GM21528 (cell line): ENCODE measurements at regions not wholly inside any gene's neighbourhood (a gene's known extent, or its start where the extent isn't known, plus 50 kb on each side); places are given as distances from the start of the nearest gene placed in this dataset.
"Not testable (repeated sequence)": the region's sequence is repeated elsewhere in the genome, so short reads cannot be mapped to it uniquely, and the experiment has no call there.

Experiments used
- ATAC-seq: cut with Tn5 transposase; IDR thresholded peaks from one replicate; pipeline ENCODE4 v1.9.1; 2021; ENCODE audit warnings: mild to moderate bottlenecking, moderate library complexity; ENCODE audit not compliant: unreplicated experiment, low FRiP score

DNA sequence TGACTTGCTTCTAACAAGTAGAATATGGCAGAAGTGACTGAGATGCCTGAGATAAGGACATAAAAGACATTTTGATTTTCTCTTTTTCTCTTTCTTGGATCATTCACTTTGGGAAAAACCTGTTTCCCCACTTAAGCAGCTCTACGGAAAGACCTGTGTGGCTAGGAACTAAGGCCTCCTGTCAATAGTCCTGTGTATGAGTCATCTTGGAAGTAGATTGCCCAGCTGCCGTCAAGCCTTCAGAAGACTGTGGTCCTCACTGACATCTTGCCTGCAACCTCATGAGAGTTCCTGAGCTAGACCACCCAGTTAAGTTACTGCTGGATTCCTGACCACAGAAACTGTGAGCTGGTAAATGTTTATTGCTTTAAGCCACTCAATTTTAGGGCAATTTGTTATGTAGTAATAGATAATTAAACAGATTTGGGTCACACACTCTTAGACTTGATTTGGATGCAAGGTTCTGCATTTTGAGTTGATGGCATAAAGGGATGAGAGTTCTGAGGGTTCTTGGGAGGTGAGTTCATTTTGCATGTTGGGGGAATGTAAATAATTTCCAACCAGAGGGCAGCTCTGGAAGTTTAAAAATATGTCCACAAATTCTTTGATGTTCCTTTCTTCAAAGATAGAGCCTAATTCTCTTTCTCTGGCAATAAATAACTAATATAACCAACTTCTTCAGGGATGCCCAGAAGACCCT lies 229.2 kb downstream of the SQOR start:
- no peak for ATAC-seq

DNA sequence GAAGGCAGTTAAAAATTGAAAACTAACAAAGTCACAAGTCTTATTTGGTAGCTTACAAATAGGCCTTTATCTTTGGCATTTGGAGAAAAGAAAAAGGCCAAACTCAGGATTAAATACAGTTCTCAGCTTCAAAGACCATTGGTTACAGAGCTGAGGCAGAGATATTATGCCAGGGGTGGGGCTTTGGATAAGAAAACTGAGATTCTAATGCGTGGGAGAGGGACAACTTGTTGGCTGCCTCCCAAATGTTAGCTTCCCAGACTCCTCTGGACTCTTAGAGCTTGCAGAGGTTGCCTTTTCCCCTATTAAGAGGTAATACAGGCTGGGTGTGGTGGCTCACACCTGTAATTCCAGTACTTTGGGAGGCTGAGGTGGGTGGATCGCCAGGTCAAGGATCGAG lies 231.8 kb downstream of the SQOR start:
- no peak for ATAC-seq

DNA sequence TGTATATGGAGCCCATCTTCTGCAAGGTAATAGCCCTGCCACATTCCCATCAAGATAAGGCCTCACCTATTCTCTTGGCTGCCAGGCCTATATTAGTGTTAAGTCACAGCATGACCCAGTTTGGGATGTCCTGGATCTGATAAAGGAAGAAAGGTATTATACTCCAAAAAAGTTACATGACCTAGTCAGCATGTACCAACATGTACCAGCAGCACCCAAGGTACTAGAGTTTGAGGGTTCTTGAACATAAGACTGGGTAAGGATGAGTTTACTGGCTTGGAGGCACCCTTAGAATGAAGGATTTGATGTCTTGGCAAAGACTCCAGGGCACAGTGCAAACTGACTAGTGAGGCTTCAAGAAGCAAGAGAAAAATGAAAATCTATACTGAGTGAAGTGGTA lies 232.5 kb downstream of the SQOR start:
- no peak for ATAC-seq

DNA sequence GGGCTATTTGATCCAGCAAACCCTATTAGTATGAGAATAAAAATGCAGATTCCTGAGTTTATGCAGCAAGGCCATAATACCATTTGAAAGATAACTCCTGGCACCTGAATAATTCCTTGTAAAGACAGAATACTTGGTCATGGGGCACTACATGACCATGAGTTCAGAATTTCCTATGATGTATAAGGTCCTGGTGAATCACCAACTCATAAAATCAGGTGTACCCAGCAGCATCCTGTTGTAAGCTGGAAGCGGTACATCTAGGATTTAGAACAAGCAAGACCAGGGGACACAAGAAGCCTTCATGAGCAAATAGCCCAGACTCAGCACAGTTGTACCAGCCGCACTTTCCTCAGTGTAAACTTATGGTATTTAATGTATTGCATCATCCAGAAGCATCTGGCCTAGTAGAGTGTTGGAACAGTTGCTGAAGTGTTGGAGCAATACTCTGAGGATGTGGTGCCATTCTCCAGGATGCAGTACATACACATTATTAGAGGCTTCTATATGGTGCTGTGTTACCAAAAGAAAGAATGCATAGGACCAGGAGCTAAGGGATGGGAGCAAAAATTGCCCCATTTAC lies 233.4 kb downstream of the SQOR start:
- no peak for ATAC-seq

DNA sequence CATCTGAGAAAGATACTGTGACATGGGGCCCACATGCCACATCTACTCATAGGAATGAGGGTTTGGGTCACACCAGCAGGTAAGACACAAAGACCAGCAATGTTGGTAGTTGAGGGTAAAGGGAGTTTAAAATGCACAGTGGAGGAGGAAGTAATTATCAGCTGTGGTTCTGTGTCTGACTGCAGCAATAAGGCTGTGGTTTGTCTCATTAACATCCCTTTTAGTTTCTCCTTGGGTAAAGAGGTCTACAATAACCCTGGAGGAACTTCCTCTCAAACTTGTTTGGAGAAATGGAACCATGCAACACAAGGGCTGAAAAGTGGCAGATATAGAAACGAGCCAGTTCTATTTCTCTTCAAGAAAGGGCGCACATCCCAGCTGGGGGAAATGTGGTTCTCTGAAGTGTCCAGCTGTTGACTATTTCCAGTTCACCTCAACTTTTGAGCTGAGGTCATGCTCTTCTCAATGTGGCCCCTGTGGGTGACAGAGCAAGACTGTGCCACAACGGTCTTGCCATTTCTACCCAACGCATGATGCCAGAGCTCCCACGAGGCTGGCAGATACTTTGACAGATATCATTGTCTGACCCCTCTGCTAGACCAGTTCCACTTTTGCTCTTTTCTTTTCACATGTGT lies 234.3 kb downstream of the SQOR start:
- no peak for ATAC-seq

DNA sequence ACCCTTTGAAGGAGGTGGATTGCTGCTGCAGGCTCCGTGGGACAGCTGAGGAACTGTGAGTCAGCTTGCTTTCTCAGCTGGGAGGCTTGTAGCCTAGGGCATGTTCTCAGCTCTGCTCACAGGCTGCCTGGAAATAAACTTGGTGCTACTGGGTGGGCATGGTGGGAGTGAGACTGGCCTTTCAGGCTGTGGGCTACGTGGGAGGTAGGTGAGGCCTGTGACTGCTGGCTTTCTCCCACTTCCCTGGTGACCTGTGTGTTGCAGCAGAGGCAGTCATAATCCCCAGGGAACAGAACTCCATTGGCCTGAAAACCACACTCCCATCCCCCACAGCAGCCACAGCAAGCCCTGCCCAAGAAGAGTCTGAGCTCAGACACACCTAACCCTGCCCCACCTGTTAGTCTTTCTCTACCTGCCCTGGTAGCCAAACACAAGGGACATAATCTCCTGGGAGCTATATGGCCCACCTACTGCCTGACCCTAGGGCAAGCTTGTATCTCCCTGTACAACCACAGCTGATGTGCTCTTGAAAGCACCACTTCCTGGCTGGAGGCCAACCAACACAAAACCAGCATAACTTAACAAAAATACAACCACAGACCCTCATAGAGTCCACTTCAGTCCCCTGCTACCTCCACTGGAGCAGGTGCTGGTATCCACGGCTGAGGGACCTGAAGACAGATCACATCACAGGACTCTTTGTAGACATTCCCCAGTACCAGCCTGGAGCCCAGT lies 236.5 kb downstream of the SQOR start:
- no peak for ATAC-seq

DNA sequence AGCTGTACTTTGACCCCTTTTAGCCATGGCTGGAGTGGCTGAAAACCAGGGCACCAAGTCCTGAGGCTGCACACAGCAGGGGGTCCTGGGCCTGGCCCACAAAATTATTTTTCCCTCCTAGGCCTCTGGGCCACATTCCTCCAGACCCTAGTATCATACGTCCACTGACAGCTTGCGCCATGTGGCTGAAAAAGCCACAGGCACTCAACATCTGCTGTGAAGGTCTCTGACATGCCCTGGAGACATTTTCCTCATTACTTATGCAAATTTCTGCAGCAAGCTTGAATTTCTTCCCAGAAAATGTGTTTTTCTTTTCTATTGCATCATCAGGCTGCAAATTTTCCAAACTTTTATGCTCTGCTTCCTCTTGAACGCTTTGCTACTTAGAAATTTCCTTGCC lies 239.0 kb downstream of the SQOR start:
- no peak for ATAC-seq

DNA sequence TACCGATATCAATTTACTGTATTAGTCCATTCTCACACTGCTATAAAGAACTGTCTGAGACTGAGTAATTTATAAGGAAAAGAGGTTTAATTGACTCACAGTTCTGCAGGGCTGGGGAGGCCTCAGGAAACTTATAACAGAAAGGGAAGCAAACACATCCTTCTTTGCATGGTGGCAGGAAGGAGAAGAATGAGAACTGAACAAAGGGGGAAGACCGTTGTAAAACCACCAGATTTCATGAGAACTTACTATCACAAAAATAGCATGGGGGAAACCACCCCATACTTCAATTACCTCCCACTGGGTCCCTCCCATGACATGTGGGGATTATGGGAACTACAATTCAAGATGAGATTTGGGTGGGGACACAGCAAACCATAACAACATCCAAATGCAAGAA lies 239.7 kb downstream of the SQOR start:
- not testable (repeated sequence) for ATAC-seq

DNA sequence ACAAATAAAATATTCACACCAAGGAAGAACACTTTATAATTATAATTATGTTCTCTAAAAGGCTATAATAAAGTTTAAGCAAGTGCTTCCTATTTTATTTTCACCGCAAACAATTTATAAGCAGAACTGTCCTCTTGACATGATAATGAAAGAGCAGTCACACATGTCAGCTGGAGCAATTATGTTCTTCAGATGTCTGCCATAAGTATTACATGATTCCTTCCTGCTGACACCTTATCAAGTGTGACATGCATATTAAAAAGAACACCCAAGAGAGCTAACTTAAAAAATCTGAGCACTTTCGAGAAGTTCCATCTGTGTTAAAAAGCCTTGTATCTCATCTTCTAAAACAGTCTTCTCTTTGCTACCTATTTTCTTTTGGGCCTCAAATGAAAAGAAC lies 249.5 kb downstream of the SQOR start:
- ATAC-seq = no peak

DNA sequence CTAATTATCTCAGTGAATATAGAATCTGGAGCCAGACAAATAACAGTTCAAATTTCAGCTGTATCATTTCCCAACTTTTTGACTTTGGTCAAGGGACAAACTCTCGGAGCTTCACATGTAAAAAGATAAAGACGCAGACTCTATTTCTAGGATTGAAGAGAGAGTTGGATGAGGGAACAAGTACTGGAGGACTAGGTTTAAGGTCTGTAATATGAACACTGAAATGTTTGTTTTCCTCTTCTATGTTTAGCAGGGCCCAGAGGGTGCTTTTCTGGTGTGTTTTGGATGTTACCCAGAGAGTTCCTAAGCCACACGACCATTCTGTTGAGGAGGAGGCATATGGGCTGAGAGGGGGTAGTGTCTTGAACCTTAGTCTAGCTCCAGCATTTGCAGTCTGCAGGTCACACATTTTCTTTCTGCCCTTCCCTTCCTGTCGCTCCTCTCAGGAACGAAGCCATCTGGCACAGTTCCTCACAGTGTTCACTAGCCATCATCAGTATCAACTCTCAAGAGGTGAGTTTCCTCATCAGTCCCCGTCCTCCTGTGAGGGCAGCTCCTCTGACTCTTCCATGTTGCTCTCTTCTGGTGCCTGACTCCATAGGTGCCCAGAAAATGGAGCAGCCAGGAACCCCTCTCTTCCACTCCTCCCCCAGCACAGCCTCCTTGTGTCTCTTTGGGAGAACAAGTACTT lies 250.1 kb downstream of the SQOR start:
- ATAC-seq = no peak

DNA sequence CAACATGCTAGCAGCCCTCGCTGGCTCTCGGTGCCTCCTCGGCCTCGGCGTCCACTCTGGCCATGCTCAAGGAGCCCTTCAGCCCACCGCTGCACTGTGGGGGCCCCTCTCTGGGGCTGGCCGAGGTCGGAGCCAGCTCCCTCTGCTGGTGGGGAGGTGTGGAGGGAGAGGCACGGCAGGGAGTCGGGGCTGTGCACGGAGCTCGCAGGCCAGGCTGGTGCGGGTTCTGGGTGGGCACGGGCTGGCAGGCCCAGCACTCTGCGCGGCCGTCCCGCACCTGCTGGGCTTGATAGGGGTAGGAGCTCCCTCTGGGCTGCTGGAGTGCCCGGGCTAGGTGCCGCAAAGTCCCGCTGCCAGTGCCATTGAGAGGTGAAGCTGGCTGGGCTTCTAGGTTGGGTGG lies 251.0 kb downstream of the SQOR start:
- ATAC-seq = no peak

DNA sequence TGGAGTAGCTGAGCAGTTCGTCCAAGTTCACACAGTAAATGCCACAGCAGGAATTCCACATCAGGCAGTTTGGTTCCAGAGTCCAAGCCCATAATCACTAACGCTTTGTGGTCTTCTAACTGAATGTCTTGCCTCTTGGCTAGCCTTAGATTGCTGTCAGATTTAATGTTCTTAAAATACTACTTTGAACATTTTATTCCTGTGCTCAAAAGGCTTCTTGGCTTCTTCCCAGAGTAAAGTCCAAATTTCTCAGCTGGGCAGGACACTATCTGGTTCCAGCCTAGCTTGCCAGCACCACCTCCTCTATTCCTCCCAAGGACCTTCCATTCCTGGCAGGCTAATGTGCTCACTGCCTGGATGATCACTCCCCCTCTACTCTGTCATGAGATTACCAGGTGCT lies 256.9 kb downstream of the SQOR start:
- ATAC-seq = no peak

DNA sequence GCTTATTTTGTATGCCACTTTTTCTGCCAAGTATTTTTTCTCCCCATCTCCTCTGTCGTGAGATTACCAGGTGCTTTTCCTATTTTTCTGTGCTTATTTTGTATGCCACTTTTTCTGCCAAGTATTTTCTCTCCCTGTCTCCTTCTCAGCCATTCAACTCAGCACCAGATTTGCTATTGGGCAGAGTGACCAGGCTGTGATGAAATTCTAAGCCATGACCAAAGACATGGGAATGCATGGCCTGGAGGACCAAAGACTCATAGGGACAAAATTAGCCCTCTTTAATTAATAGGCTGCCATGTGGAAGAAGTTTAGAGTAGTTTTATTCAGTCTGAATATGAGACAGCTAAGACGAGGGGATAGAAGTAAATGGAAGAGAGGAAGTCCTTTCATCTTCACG lies 257.4 kb downstream of the SQOR start:
- ATAC-seq = no peak

DNA sequence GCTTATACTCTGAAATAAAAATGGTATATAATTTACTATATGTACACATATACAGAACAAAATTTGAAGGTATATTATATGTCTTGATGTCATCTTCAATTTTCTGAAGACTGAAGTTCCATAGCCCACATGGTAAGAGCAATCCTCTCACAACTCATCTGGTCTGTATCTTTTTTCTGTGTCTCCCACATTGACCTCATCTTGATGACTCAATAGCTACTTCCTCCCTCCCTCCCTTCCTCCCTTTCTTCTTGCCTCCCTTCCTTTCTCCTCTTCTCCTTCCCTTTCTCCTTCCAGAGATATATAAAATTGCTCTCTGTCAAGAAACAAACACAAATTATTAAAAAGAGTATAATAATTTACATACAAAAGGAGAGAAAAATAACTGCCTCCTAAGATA lies 268.5 kb downstream of the SQOR start:
- no peak for ATAC-seq

DNA sequence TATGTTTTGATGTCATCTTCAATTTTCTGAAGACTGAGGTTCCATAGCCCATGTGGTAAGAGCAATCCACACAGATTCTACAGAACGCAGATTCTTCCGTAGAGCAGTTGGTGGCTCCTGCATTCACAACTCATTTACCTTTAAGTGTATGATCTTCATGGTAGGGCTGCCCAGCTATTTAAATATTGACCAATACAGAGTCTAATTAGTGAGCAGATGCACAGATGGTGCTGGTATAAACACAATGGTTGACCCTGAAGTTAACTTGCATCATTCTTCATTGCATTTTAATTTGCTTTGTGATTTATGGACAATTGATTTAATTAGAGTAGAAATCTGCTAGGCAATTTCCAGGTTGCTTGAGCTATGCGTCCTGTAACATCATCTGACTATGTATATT lies 269.2 kb downstream of the SQOR start:
- ATAC-seq = no peak

DNA sequence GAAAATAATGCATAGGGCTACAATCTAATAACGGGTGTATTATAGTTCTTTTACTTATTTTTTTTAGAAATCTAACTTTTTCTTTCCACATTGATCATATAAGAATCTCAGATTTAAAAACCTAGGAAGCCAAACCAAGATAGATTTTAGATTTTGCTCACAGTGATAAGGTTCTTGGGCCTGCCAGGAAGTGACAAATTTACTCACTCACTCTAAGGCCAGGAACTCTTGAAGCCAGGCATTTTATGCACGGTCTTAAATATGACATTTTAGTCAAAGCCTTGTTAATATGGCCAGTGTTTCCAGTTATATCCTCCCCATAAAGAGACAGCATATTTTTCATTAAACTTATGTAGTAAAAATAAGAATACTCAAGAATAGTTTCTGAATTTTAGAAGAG lies 271.4 kb downstream of the SQOR start:
- no peak for ATAC-seq

DNA sequence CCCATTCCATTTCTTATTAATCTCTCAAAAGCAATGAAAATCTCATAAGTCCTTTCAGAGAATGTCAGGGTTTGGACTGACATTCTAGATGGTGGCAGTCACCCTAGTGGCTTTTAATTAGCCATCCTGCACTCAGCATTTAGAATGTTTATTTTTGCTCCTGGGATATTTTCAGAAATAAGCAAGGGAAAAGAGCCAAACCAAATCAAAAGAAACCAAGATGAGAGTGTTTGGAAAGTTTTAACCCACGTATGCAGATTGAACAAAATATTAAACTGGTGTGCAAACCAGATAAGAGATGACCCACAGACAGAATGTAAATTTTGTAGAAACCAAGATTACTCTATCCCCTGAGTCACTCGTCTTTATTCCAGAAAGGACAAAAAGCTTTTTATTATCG lies 275.8 kb downstream of the SQOR start:
- ATAC-seq = no peak

DNA sequence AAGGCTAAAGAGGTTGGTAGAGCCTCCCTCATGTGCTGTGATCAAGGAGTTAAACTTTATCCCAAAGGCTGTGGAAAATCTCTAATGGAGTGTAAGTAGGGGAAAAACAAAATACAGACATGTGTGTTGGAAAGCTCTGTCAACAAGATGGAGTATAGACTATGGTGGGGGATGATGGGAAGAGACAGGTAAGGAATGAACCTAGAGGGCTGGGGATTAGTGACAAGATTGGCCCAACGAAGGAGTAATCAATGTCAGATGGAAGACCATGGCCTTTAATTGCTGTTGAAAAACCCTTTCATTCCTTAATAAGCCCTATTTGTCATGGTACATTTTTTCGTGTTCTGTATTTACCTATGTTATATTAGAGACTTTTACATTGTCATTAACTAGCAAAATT lies 278.6 kb downstream of the SQOR start:
- no peak for ATAC-seq

DNA sequence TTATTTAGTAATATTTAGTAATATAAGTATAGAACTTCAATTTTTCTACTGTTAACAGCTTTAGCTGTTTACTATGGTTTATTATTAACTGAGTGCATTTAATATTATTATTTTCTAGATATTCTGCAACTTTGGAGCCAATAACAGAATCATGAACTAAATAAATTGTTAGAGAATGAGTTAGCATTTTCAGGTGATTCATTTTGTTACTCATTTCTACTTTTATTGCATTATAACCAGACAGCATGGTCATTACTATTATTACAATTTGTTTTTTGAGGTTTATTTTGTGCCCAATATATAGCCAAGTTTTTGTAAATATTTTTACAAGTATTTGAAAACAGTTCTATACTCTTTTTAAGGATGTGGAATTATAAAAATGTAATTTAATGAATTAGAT lies 279.6 kb downstream of the SQOR start:
- ATAC-seq = no peak

DNA sequence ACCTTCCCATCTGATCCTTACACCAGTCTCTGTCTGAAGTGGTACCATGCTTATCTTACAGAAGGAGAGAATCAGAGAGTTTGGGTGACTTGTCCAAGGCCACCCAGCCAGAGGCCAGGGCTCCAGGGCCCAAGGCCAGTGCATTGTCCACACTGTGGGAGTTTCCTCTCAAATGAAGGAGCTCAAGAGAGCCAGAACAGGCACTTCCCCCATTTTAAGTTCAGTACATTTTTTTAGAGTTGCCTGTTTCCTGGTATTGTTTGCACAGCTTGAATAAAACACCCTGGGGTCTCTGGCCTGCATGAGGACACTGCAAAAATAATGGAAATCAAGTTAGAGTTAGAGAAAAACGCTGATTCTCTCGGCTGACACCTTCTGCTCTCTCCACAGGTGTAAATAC lies 284.0 kb downstream of the SQOR start:
- ATAC-seq = no peak

DNA sequence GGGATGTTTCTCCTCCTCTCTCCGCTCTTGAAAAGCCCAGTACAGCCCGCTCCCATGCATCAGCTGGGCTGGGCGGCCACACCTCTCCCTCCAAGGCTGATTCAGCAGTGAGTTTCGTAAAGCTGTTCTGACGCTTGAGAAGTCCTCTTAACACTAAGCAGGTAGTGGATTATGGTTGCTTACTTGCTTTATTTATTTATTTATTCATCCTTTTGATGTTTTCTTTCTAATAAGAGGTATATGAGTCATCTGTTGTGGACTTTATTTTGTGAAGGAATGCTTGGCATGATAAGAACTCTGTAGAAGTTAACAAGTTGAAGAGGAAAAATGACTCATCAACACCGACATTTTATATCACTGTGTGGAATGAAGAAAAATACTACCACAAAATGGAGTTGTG lies 285.0 kb downstream of the SQOR start:
- ATAC-seq = no peak
